GM12892 (cell line): ENCODE measurements at regions not wholly inside any gene's neighbourhood (a gene's known extent, or its start where the extent isn't known, plus 50 kb on each side); places are given as distances from the start of the nearest gene placed in this dataset.
"Not testable (repeated sequence)": the region's sequence is repeated elsewhere in the genome, so short reads cannot be mapped to it uniquely, and the experiment has no call there.

ENCODE experiments used
- DNase-seq: peaks from one replicate; pipeline ENCODE4 v3.0.0; 2011; ENCODE audit not compliant: insufficient read length
- FAIRE-seq: peaks from 2 replicates; lab custom pipeline; 2011; peaks lifted over from hg19 to GRCh38; lab: Jason Lieb, UNC
- POLR2A ChIP-seq: IDR thresholded peaks from 2 replicates; pipeline ENCODE4 v1.6.1; 2011; ENCODE audit warnings: low read depth, low read length, control low read depth
- POLR2AphosphoS5 ChIP-seq: IDR thresholded peaks from 2 replicates; pipeline ENCODE4 v1.6.1; 2011; ENCODE audit warnings: low read depth, low read length, control low read depth
- TAF1 ChIP-seq: IDR thresholded peaks from 2 replicates; pipeline ENCODE4 v1.6.1; 2011; ENCODE audit warnings: low read depth, mild to moderate bottlenecking, control low read depth, low read length, borderline replicate concordance

GRCh38 chr17:56725144-56725543 is 108.6 kb downstream of the C17orf67 start:
- DNase-seq (no peak), FAIRE-seq (no peak)
- TF ChIP-seq TAF1 (no peak), POLR2A (no peak), POLR2AphosphoS5 (no peak)

- TF ChIP-seq POLR2AphosphoS5 (no peak), TAF1 (no peak), POLR2A (no peak)
- DNase-seq (no peak), FAIRE-seq (no peak)
Observed at GRCh38 chr17:56727876-56728617, 105.7 kb downstream of the C17orf67 start.

DNA sequence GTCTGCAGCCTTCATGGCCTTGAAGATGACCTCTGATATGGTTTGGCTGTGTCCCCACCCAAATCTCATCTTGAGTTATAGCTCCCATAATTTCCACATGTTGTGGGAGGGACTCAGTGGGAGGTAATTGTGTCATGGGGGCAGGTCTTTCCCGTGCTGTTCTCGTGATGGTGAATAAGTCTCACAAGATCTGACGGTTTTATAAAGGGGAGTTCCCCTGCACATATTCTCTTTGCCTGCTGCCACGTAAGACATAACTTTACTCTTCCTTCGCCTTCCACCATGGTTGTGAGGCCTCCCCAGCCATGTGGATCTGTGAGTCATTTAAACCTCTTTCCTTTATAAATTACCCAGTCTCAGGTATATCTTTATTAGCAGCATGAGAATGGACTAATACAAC is 102.6 kb downstream of the C17orf67 start:
- not testable (repeated sequence) for DNase-seq, FAIRE-seq

GRCh38 chr17:56733833-56734232 is 99.9 kb downstream of the C17orf67 start:
- TF ChIP-seq POLR2A (no peak), POLR2AphosphoS5 (no peak), TAF1 (no peak)
- DNase-seq (no peak), FAIRE-seq (no peak)

- TF ChIP-seq TAF1 (no peak), POLR2AphosphoS5 (no peak), POLR2A (no peak)
- no peak for FAIRE-seq
Observed at GRCh38 chr17:56735842-56736241, 97.9 kb downstream of the C17orf67 start.

DNA sequence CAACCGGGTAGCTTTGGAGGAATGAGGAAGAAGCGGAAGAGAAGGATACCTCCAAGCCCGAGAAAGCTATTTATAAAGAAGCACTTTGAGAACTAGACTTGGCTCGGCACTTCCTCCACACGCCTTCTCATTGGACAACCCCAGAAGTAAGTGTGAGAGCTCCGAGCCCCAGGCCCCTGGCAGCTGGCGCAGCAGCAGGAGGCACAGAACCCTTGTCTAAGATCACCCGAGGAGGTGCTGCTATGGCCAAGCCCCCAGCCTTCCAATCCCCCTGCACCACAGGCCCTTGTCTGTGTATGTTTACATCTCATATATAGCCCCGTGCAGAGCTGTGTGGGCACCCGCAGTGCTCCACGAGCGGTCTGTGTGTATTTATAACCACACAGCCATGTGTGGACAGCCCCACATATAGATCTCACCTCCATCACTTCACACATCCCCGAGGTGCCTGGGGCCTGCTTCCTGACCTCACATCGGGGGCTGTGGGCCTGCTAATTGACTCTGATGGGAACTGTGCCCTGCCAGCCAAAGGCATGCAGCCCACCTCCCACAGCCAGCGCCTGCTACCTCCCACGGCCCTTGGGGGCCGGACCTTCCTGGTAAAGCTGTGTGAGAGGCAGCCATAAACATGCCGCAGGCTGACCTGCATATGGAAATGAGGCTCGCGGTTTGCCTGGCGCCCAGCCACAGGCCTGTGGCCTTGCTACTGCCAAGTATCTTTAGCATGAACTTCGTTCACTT is 96.1 kb downstream of the C17orf67 start:
- no peak for TF ChIP-seq POLR2AphosphoS5
- TF ChIP-seq TAF1: no peak
- no peak for TF ChIP-seq POLR2A
- DNase-seq (no peak), FAIRE-seq (no peak)

More at GRCh38 chr17:56735842-56736241, 97.9 kb downstream of the C17orf67 start:
- no peak for DNase-seq

- FAIRE-seq (no peak), DNase-seq (no peak)
- TF ChIP-seq POLR2A (no peak), TAF1 (no peak), POLR2AphosphoS5 (no peak)
Observed at GRCh38 chr17:56739376-56739775, 94.3 kb downstream of the C17orf67 start.

DNA sequence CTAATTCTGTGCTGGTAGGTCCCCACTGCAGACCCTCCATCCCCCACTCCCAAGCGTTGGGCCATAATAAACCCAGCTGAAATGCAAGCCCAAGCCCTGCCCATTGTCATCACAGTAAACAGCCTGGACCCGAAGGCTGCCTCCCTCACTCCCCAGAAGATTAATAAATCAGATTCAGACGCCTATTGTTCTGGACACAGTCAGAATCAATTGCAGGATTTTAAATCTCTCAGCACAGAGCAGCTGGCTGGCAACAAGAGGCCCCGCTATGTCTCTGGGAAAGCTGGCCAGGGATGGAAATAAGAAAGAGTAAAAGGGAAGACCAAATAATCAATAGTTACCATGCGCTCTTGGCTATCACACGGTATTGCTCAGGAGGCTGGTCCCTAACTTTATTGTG is 93.9 kb downstream of the C17orf67 start:
- TF ChIP-seq TAF1: no peak
- no peak for FAIRE-seq

DNA sequence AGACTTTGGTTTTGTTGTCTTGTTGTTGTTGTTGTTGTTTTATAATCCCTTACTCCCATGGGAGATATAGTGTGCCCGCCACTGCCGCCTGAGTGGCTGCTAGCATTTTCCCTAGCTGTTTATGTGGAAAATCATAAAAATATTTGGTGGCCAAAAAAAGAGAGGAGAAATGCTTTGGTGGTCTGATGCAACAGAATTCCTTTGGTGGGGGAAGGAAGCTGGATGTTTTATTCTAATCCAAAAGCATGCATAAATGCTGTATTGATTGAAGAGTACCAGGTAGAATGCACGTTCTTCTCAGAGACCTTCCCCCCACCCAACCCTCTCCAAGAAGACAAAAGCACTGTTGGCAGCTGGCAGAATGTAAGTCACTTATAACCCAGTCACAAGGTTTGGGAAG is 93.2 kb downstream of the C17orf67 start:
- FAIRE-seq (no peak), DNase-seq (no peak)
- no peak for TF ChIP-seq POLR2AphosphoS5
- no peak for TF ChIP-seq TAF1
- TF ChIP-seq POLR2A: no peak

More for the DNA sequence above, 93.9 kb downstream of the C17orf67 start:
- DNase-seq: no peak
